Activated CD4-positive, alpha-beta T cell treated with anti-CD3 and anti-CD28 coated beads, Interleukin-2, amount 50 U/mL, for 16 hours (primary cell): ENCODE measurements at regions not wholly inside any gene's neighbourhood (a gene's known extent, or its start where the extent isn't known, plus 50 kb on each side); places are given as distances from the start of the nearest gene placed in this dataset.

ENCODE experiments used
- DNase-seq: peaks from one replicate; pipeline ENCODE4 v3.0.0-alpha.2; 2020

GRCh38 chr16:50866806-50867205, 124.9 kb downstream of the CYLD start:
- DNase-seq, result no peak

- no peak for DNase-seq
Observed at GRCh38 chr16:50864386-50864785, 122.5 kb downstream of the CYLD start.

GRCh38 chr16:50863644-50864144, 121.8 kb downstream of the CYLD start:
- no peak for DNase-seq

- no peak for DNase-seq
Observed at GRCh38 chr16:50862818-50863643, 121.1 kb downstream of the CYLD start.

GRCh38 chr16:50861970-50862411, 120.1 kb downstream of the CYLD start:
- DNase-seq, result no peak

- no peak for DNase-seq
Observed at GRCh38 chr16:50861451-50861850, 119.6 kb downstream of the CYLD start.

- no peak for DNase-seq
Observed at GRCh38 chr16:50859628-50860360, 117.9 kb downstream of the CYLD start.

- no peak for DNase-seq
Observed at GRCh38 chr16:50858877-50859627, 117.2 kb downstream of the CYLD start.

GRCh38 chr16:50858376-50858775, 116.5 kb downstream of the CYLD start:
- no peak for DNase-seq

GRCh38 chr16:50857881-50858280, 116.0 kb downstream of the CYLD start:
- no peak for DNase-seq

- DNase-seq, result no peak
Observed at GRCh38 chr16:50856991-50857390, 115.1 kb downstream of the CYLD start.

- DNase-seq, result no peak
Observed at GRCh38 chr16:50853329-50853728, 111.4 kb downstream of the CYLD start.
